Neural progenitor cell (in vitro differentiated cells): ENCODE measurements at regions not wholly inside any gene's neighbourhood (a gene's known extent, or its start where the extent isn't known, plus 50 kb on each side); places are given as distances from the start of the nearest gene placed in this dataset.
"Not testable (repeated sequence)": the region's sequence is repeated elsewhere in the genome, so short reads cannot be mapped to it uniquely, and the experiment has no call there.

Source experiments
- DNase-seq: peaks from one replicate; pipeline ENCODE4 v3.0.0-alpha.2; 2016; ENCODE audit warnings: low spot score
- H2AFZ ChIP-seq: fragments of 200-600 bp; sonication (generic); replicated peaks from 2 replicates; pipeline ENCODE4 v1.6.1; 2016; ENCODE audit warnings: antibody characterized with exemption
- H3F3A ChIP-seq: fragments of 200-600 bp; sonication (generic); 2 replicates; pipeline ENCODE4 v1.6.1; 2016; ENCODE audit warnings: antibody characterized with exemption, low read depth
- H3K27ac ChIP-seq: fragments of 200-600 bp; sonication (generic); 2 replicates; pipeline ENCODE4 v1.5.1; 2016; ENCODE audit warnings: mild to moderate bottlenecking
- H3K27me3 ChIP-seq: fragments of 200-600 bp; sonication (generic); 2 replicates; pipeline ENCODE4 v1.6.1; 2016; ENCODE audit warnings: mild to moderate bottlenecking, moderate library complexity
- H3K36me3 ChIP-seq: fragments of 200-600 bp; sonication (generic); 2 replicates; pipeline ENCODE4 v1.5.1; 2016
- H3K4me1 ChIP-seq: fragments of 200-600 bp; sonication (generic); 2 replicates; pipeline ENCODE4 v1.6.1; 2016; ENCODE audit warnings: mixed run types
- H3K4me2 ChIP-seq: fragments of 200-600 bp; sonication (generic); 2 replicates; pipeline ENCODE4 v1.6.1; 2016
- H3K4me3 ChIP-seq: fragments of 200-600 bp; sonication (generic); 2 replicates; pipeline ENCODE4 v1.5.1; 2016
- H3K79me2 ChIP-seq: fragments of 200-600 bp; sonication (generic); 2 replicates; pipeline ENCODE4 v1.6.1; 2016; ENCODE audit warnings: low read depth
- H3K9ac ChIP-seq: fragments of 200-600 bp; sonication (generic); 2 replicates; pipeline ENCODE4 v1.6.1; 2016
- H3K9me3 ChIP-seq: fragments of 200-600 bp; sonication (generic); 2 replicates; pipeline ENCODE4 v1.5.1; 2016; ENCODE audit warnings: low read depth
- H4K20me1 ChIP-seq: fragments of 200-600 bp; sonication (generic); 2 replicates; pipeline ENCODE4 v1.6.1; 2016; ENCODE audit warnings: low read depth
- H3K27ac Mint-ChIP-seq: 3 replicates; pipeline ENCODE4 v1.8.0; 2021; ENCODE audit warnings: mixed read lengths
- H3K27me3 Mint-ChIP-seq: 2 replicates; pipeline ENCODE4 v1.8.0; 2022; ENCODE audit warnings: low read depth, mild to moderate bottlenecking, inconsistent platforms, moderate library complexity, mixed read lengths; ENCODE audit not compliant: insufficient read depth
- H3K36me3 Mint-ChIP-seq: 3 replicates; pipeline ENCODE4 v1.8.0; 2021; ENCODE audit warnings: mixed read lengths
- H3K4me1 Mint-ChIP-seq: 3 replicates; pipeline ENCODE4 v1.8.0; 2021; ENCODE audit warnings: mixed read lengths
- H3K4me3 Mint-ChIP-seq: 3 replicates; pipeline ENCODE4 v1.8.0; 2021; ENCODE audit warnings: mild to moderate bottlenecking, moderate library complexity, mixed read lengths
- H3K9me3 Mint-ChIP-seq: 3 replicates; pipeline ENCODE4 v1.8.0; 2020; ENCODE audit warnings: mixed read lengths
- EZH2 ChIP-seq: fragments of 200-600 bp; sonication (generic); IDR thresholded peaks from 2 replicates; pipeline ENCODE4 v1.6.1; 2017; ENCODE audit warnings: antibody characterized with exemption, mild to moderate bottlenecking, moderate library complexity
- EZH2phosphoT487 ChIP-seq: fragments of 200-600 bp; sonication (generic); IDR thresholded peaks from 2 replicates; pipeline ENCODE4 v1.6.1; 2017; ENCODE audit warnings: antibody characterized with exemption
- TF ChIP-seq, protein P1 (sequence below): fragments of 200-600 bp; sonication (generic); IDR thresholded peaks from 2 replicates; pipeline ENCODE4 v1.5.1; 2017; ENCODE audit warnings: antibody characterized with exemption, mild to moderate bottlenecking

DNA sequence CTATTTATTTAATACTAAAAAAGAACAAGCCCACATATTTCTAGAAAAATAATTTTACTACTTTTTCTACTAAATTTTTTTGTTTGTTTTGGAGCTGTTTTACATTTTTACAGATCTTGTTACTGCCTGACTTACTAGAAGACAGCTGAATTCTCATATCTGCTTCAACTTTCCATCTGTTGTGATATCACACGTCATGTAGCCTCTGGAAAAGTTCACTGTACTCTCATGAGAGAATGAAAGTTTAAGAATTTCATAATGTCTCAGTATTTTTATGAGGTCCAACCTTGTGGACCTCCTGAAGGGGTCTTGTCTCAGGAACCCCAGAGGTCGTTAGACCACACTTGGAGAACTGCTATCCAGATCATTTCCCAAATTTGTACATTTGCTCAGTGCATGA is 81.7 kb upstream of the MTHFD1L start:
- no peaks in the 10 kb centered on the region for H3K79me2 ChIP-seq
- H3F3A ChIP-seq = no peaks in the 10 kb centered on the region
- TF ChIP-seq, protein P1, sequence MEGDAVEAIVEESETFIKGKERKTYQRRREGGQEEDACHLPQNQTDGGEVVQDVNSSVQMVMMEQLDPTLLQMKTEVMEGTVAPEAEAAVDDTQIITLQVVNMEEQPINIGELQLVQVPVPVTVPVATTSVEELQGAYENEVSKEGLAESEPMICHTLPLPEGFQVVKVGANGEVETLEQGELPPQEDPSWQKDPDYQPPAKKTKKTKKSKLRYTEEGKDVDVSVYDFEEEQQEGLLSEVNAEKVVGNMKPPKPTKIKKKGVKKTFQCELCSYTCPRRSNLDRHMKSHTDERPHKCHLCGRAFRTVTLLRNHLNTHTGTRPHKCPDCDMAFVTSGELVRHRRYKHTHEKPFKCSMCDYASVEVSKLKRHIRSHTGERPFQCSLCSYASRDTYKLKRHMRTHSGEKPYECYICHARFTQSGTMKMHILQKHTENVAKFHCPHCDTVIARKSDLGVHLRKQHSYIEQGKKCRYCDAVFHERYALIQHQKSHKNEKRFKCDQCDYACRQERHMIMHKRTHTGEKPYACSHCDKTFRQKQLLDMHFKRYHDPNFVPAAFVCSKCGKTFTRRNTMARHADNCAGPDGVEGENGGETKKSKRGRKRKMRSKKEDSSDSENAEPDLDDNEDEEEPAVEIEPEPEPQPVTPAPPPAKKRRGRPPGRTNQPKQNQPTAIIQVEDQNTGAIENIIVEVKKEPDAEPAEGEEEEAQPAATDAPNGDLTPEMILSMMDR = no peak
- TF ChIP-seq EZH2 (no peak), EZH2phosphoT487 (no peak)
- no peaks in the 10 kb centered on the region for H3K36me3 ChIP-seq
- H3K27ac ChIP-seq = no peak overlapping the region
- no peak overlapping the region for H3K9ac ChIP-seq
- H3K4me2 ChIP-seq = no peak overlapping the region
- DNase-seq = no peak
- no peaks in the 10 kb centered on the region for H3K4me1 Mint-ChIP-seq
- no peak overlapping the region for H2AFZ ChIP-seq
- no peaks in the 10 kb centered on the region for H3K27me3 Mint-ChIP-seq
- peaks cover 4% of the 10 kb centered on the region for H3K4me1 ChIP-seq
- peaks cover 1% of the 10 kb centered on the region for H3K9me3 Mint-ChIP-seq
- no peak overlapping the region for H3K4me3 ChIP-seq
- peaks cover 46% of the 10 kb centered on the region for H3K36me3 Mint-ChIP-seq
- no peaks in the 10 kb centered on the region for H3K9me3 ChIP-seq
- H3K27me3 ChIP-seq = no peaks in the 10 kb centered on the region
- H3K4me3 Mint-ChIP-seq = no peak overlapping the region
- H4K20me1 ChIP-seq = no peaks in the 10 kb centered on the region
- H3K27ac Mint-ChIP-seq = no peak overlapping the region

DNA sequence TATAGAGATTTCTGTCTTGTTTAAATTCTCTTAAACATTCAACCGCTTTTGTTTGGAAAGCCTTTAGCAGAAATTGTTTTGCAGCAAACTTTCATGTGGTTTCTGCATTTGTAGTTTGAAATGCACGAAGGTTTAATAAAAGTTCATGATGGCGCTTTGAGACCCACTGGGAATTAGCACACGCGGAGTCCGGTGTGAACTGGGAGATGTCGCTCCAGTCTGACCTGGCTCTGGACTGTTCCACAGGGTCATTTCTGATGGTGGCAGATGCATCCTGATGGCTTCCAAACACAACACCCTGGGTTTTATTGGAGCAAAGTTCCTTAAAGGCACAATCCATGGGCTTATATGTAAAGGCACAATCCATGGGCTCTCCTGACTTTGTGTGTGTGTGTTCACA is 78.1 kb upstream of the MTHFD1L start:
- no peak for DNase-seq
- Histone ChIP-seq H3K9me3 (no peaks in the 10 kb centered on the region), H2AFZ (no peak overlapping the region), H3K4me1 (peaks cover 4% of the 10 kb centered on the region), H3F3A (no peaks in the 10 kb centered on the region), H3K9ac (no peak overlapping the region), H3K79me2 (no peaks in the 10 kb centered on the region), H4K20me1 (no peaks in the 10 kb centered on the region), H3K4me3 (no peak overlapping the region), H3K27me3 (no peaks in the 10 kb centered on the region), H3K4me2 (no peak overlapping the region), H3K27ac (no peak overlapping the region), H3K36me3 (no peaks in the 10 kb centered on the region)
- Mint-ChIP-seq H3K4me1 (no peaks in the 10 kb centered on the region), H3K27ac (no peak overlapping the region), H3K9me3 (peaks cover under 1% of the 10 kb centered on the region), H3K36me3 (peaks cover 54% of the 10 kb centered on the region), H3K27me3 (no peaks in the 10 kb centered on the region), H3K4me3 (no peak overlapping the region)
- no peak for TF ChIP-seq EZH2phosphoT487
- no peak for TF ChIP-seq EZH2

DNA sequence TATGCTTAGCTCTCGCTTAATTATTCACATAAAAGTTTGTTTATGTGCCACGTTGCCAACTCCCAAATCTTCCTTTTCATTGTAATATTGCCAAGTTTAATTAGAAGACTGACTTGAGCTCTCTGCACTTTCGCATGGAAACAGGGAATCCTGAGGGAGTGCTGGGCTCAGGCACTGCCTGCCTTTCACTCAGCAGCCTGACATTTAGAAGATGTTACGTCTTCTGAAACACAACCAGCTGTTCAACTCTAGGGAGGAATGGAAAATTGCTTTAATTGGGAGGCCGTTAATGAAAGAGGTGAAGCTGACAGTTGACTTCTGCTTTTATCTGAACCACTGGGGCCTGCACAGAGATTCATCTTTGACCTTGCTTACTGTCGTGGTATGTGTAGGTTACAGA is 77.4 kb upstream of the MTHFD1L start:
- Mint-ChIP-seq H3K9me3 (no peaks in the 10 kb centered on the region), H3K4me1 (no peaks in the 10 kb centered on the region), H3K27ac (no peak overlapping the region), H3K4me3 (no peak overlapping the region), H3K36me3 (peaks cover 52% of the 10 kb centered on the region), H3K27me3 (peaks cover 2% of the 10 kb centered on the region)
- Histone ChIP-seq H3K9me3 (no peaks in the 10 kb centered on the region), H3K27me3 (no peaks in the 10 kb centered on the region), H4K20me1 (no peaks in the 10 kb centered on the region), H3K4me2 (no peak overlapping the region), H3F3A (no peaks in the 10 kb centered on the region), H3K27ac (no peak overlapping the region), H3K9ac (no peak overlapping the region), H3K79me2 (no peaks in the 10 kb centered on the region), H3K36me3 (no peaks in the 10 kb centered on the region), H2AFZ (no peak overlapping the region), H3K4me1 (peaks cover 4% of the 10 kb centered on the region), H3K4me3 (no peak overlapping the region)
- DNase-seq = no peak
- TF ChIP-seq EZH2 = no peak
- no peak for TF ChIP-seq EZH2phosphoT487
- TF ChIP-seq, protein P1 = no peak

DNA sequence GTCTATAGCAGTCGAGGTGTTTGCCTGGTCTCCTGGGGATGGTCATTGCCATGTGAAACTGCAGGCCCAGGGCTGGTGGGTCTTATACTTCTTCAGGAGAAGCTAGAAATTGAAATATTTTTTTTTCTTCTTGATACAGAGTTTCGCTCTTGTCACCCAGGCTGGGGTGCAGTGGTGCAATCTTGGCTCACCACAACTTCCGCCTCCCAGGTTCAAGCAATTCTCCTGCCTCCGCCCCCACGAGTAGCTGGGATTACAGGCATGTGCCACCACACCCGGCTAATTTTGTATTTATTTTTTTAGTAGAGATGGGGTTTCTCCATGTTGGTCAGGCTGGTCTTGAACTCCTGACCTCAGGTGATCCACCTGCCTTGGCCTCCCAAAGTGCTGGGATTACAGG is 75.6 kb upstream of the MTHFD1L start:
- H3K27ac Mint-ChIP-seq, DNase-seq: not testable (repeated sequence)

More for the DNA sequence above, 75.6 kb upstream of the MTHFD1L start:
- not testable (repeated sequence) for H3F3A ChIP-seq, H3K4me1 ChIP-seq, H3K4me1 Mint-ChIP-seq, H2AFZ ChIP-seq, H3K9ac ChIP-seq, H3K79me2 ChIP-seq, H3K36me3 ChIP-seq, H3K27me3 ChIP-seq, H3K4me3 ChIP-seq, H3K27ac ChIP-seq, H4K20me1 ChIP-seq, H3K27me3 Mint-ChIP-seq, H3K4me2 ChIP-seq, H3K4me3 Mint-ChIP-seq, H3K9me3 ChIP-seq, H3K9me3 Mint-ChIP-seq
- H3K36me3 Mint-ChIP-seq = peaks cover 39% of the 10 kb centered on the region
